IMR-90 (cell line): ENCODE measurements at regions not wholly inside any gene's neighbourhood (a gene's known extent, or its start where the extent isn't known, plus 50 kb on each side); places are given as distances from the start of the nearest gene placed in this dataset.

Source experiments
- ATAC-seq: fragments of 200-7000 bp; cut with Tn5 transposase; 2 replicates; pipeline ENCODE4 v1.9.1; 2020; ENCODE audit warnings: low read depth, mild to moderate bottlenecking, moderate library complexity
- BruUV-seq: library from RNA; stranded (reverse); fragments of 400-500 nt; replicated peaks from 2 replicates; lab custom pipeline; 2021; lab: Mats Ljungman, UMichigan
- CTCF ChIA-PET: fragments of 300-600 bp; formaldehyde crosslinking; extraction: SDS; loops from one replicate; lab custom pipeline; 2021; ENCODE audit warnings: antibody characterized with exemption; lab: Yijun Ruan, JAX
- POLR2A ChIA-PET: fragments of 300-600 bp; sonication (Branson Sonifier 250); formaldehyde crosslinking; loops from one replicate; lab custom pipeline; 2022; ENCODE audit warnings: antibody characterized with exemption; ENCODE audit not compliant: unreplicated experiment; lab: Charles Lee
- DNase-seq: peaks from one replicate; pipeline ENCODE4 v3.0.0; 2013
- H2AFZ ChIP-seq: replicated peaks from 2 replicates; pipeline ENCODE3; 2013; ENCODE audit warnings: low read length, mild to moderate bottlenecking; ENCODE audit not compliant: poor library complexity
- H2AK5ac ChIP-seq: 2 replicates; pipeline ENCODE4 v1.6.1; 2013; ENCODE audit warnings: low read depth, low read length, inconsistent platforms
- H2AK9ac ChIP-seq: replicated peaks from 2 replicates; pipeline ENCODE3; 2013; ENCODE audit warnings: mild to moderate bottlenecking, low read depth, low read length, moderate library complexity; ENCODE audit not compliant: poor library complexity
- H2BK120ac ChIP-seq: 2 replicates; pipeline ENCODE4 v1.6.1; 2013; ENCODE audit warnings: low read depth, low read length, inconsistent platforms
- H2BK15ac ChIP-seq: 3 replicates; pipeline ENCODE4 v1.6.1; 2013; ENCODE audit warnings: low read depth, low read length, inconsistent platforms
- H2BK20ac ChIP-seq: 2 replicates; pipeline ENCODE4 v1.6.1; 2013; ENCODE audit warnings: low read depth, mild to moderate bottlenecking, inconsistent platforms, low read length, moderate library complexity
- H2BK5ac ChIP-seq: 2 replicates; pipeline ENCODE4 v1.6.1; 2013; ENCODE audit warnings: mild to moderate bottlenecking, low read depth, low read length, inconsistent platforms; ENCODE audit not compliant: poor library complexity, severe bottlenecking
- H3K14ac ChIP-seq: replicated peaks from 2 replicates; pipeline ENCODE4 v1.6.1; 2013; ENCODE audit warnings: low read depth, low read length, inconsistent platforms
- H3K18ac ChIP-seq: 2 replicates; pipeline ENCODE4 v1.6.1; 2013; ENCODE audit warnings: low read depth, low read length, control low read depth
- H3K23ac ChIP-seq: 2 replicates; pipeline ENCODE4 v1.6.1; 2013; ENCODE audit warnings: low read depth, low read length, inconsistent platforms
- H3K27ac ChIP-seq: 2 replicates; pipeline ENCODE4 v1.5.1; 2013; ENCODE audit warnings: mild to moderate bottlenecking, control low read depth, low read length; ENCODE audit not compliant: insufficient read depth
- H3K27me3 ChIP-seq: 2 replicates; pipeline ENCODE4 v1.6.1; 2013; ENCODE audit warnings: low read length; ENCODE audit not compliant: control insufficient read depth, insufficient read depth
- H3K36me3 ChIP-seq: 2 replicates; pipeline ENCODE4 v1.6.1; 2013; ENCODE audit warnings: low read length, mixed read lengths; ENCODE audit not compliant: control insufficient read depth, insufficient read depth
- H3K4ac ChIP-seq: 2 replicates; pipeline ENCODE4 v1.6.1; 2013; ENCODE audit warnings: low read depth, low read length, inconsistent platforms
- H3K4me1 ChIP-seq: 2 replicates; pipeline ENCODE4 v1.6.1; 2013; ENCODE audit warnings: low read length, mixed read lengths; ENCODE audit not compliant: control insufficient read depth, insufficient read depth
- H3K4me2 ChIP-seq: 2 replicates; pipeline ENCODE4 v1.6.1; 2013; ENCODE audit warnings: low read depth, mild to moderate bottlenecking, control low read depth, low read length, moderate library complexity
- H3K4me3 ChIP-seq: 2 replicates; pipeline ENCODE4 v1.5.1; 2013; ENCODE audit warnings: low read depth, mild to moderate bottlenecking, control low read depth, low read length, moderate library complexity; ENCODE audit not compliant: insufficient read depth
- H3K56ac ChIP-seq: 2 replicates; pipeline ENCODE4 v1.6.1; 2013; ENCODE audit warnings: low read length, inconsistent platforms; ENCODE audit not compliant: insufficient read depth; ENCODE audit errors: extremely low read depth
- H3K79me1 ChIP-seq, 2 experiments: 2 replicates each; pipeline ENCODE4 v1.6.1; 2013; ENCODE audit warnings: low read length in 2 of 2, inconsistent platforms in 1 of 2, low read depth in 1 of 2
- H3K9ac ChIP-seq: 2 replicates; pipeline ENCODE4 v1.6.1; 2013; ENCODE audit warnings: low read depth, low read length, control low read depth
- H3K9me1 ChIP-seq: 2 replicates; pipeline ENCODE4 v1.6.1; 2013; ENCODE audit warnings: low read length, inconsistent platforms; ENCODE audit not compliant: insufficient read depth
- H3K9me3 ChIP-seq: 2 replicates; pipeline ENCODE4 v1.6.1; 2013; ENCODE audit warnings: low read length; ENCODE audit not compliant: control insufficient read depth, insufficient read depth
- H4K20me1 ChIP-seq: 2 replicates; pipeline ENCODE4 v1.6.1; 2013; ENCODE audit warnings: low read length, inconsistent platforms; ENCODE audit not compliant: insufficient read depth
- H4K5ac ChIP-seq: 2 replicates; pipeline ENCODE4 v1.6.1; 2013; ENCODE audit warnings: mild to moderate bottlenecking, low read depth, low read length, control low read depth
- H4K8ac ChIP-seq, 2 experiments: 2 replicates each; pipeline ENCODE4 v1.6.1; 2013; ENCODE audit warnings: low read depth in 2 of 2, low read length in 2 of 2, control low read depth in 1 of 2, inconsistent platforms in 1 of 2
- H4K91ac ChIP-seq: 2 replicates; pipeline ENCODE4 v1.6.1; 2013; ENCODE audit warnings: low read depth, low read length, inconsistent platforms; ENCODE audit not compliant: insufficient read depth
- BHLHE40 ChIP-seq: fragments of 150-350 bp; IDR thresholded peaks from 2 replicates; pipeline ENCODE4 v1.6.1; 2016; ENCODE audit warnings: mild to moderate bottlenecking, low read depth, low read length
- ELK1 ChIP-seq: fragments of 150-350 bp; IDR thresholded peaks from 2 replicates; pipeline ENCODE4 v1.6.1; 2016; ENCODE audit warnings: low read depth, mild to moderate bottlenecking, low read length, moderate library complexity, borderline replicate concordance
- FOS ChIP-seq: fragments of 150-350 bp; IDR thresholded peaks from 2 replicates; pipeline ENCODE4 v1.6.1; 2016; ENCODE audit warnings: low read depth, low read length
- MAFK ChIP-seq: IDR thresholded peaks from 2 replicates; pipeline ENCODE4 v1.6.1; 2012; ENCODE audit warnings: low read depth, low read length, improper control_type of control experiment
- MAZ ChIP-seq: IDR thresholded peaks from 2 replicates; pipeline ENCODE4 v1.6.1; 2012; ENCODE audit warnings: low read depth, mild to moderate bottlenecking, low read length, improper control_type of control experiment, moderate library complexity, borderline replicate concordance
- NFE2L2 ChIP-seq: fragments of 150-350 bp; IDR thresholded peaks from 2 replicates; pipeline ENCODE4 v1.6.1; 2016; ENCODE audit warnings: low read depth, mild to moderate bottlenecking, low read length
- POLR2A ChIP-seq: IDR thresholded peaks from 2 replicates; pipeline ENCODE4 v1.6.1; 2012; ENCODE audit warnings: mild to moderate bottlenecking, low read depth, low read length
- RAD21 ChIP-seq: IDR thresholded peaks from 2 replicates; pipeline ENCODE4 v1.6.1; 2012; ENCODE audit warnings: low read length, improper control_type of control experiment
- RFX5 ChIP-seq: IDR thresholded peaks from 2 replicates; pipeline ENCODE4 v1.8.0; 2012; ENCODE audit warnings: low read depth, mild to moderate bottlenecking, low read length, moderate library complexity
- WGBS, 2 experiments: methylation state at CpG; one replicate each; pipeline versions ENCODE4 v1.1.5 to v1.1.7; 2013; ENCODE audit warnings: missing lambda C conversion rate in 2 of 2; ENCODE audit not compliant: insufficient read length in 1 of 2; ENCODE audit errors: extremely low coverage in 2 of 2; 5-methylcytosine and 5-hydroxymethylcytosine counted together
- dilution Hi-C: fragments of 300-500 bp; cut with HindIII; formaldehyde crosslinking; loops from one replicate; pipeline ENCODE4 v1.14.3; 2018; ENCODE audit warnings: low sequenced_read_pairs; ENCODE audit not compliant: unreplicated experiment
- in situ Hi-C: fragments of 300-500 bp; cut with MboI; formaldehyde crosslinking; loops from 3 replicates; pipeline ENCODE4 v1.14.3; 2019; ENCODE audit warnings: low sequenced_read_pairs, inconsistent platforms, mixed read lengths
- intact Hi-C: fragments of 100-400 bp; cut with micrococcal nuclease; formaldehyde crosslinking; loops from 2 replicates; pipeline ENCODE4 v1.10.0; 2022

GRCh38 chr2:216315802-216316603 is 56.3 kb downstream of the MARCHF4 start:
- H3K27me3 ChIP-seq = no peaks in the 10 kb centered on the region
- BruUV-seq = no TSS peak
- H3K79me1 ChIP-seq = peaks cover 8 to 49% of the 10 kb centered on the region in 2 experiments
- H3K56ac ChIP-seq = peak overlapping the region; percentile 54; the same call in 1 of the 2 replicates
- peak overlapping the region; percentile 92 for H2BK120ac ChIP-seq
- H3K4me1 ChIP-seq = peaks cover 12% of the 10 kb centered on the region
- H3K9me1 ChIP-seq = peaks cover 14% of the 10 kb centered on the region
- H2AK9ac ChIP-seq = peak overlapping the region; percentile 18
- H3K23ac ChIP-seq = peak overlapping the region; percentile 88
- peak overlapping the region; percentile 38 for H3K18ac ChIP-seq
- in situ Hi-C loops = no loop called here
- TF ChIP-seq FOS (peak; percentile 92), RFX5 (no peak), NFE2L2 (peak; percentile 73), MAZ (no peak), RAD21 (peak; percentile 3; the same call in 1 of the 2 replicates), MAFK (peak; percentile 97), BHLHE40 (no peak; the same call in 1 of the 2 replicates), ELK1 (peak; percentile 63; the same call in 1 of the 2 replicates), POLR2A (peak; percentile 33; the same call in 1 of the 2 replicates)
- peak overlapping the region; percentile 83 for H2AFZ ChIP-seq
- no peaks in the 10 kb centered on the region for H3K9me3 ChIP-seq
- no peaks in the 10 kb centered on the region for H3K36me3 ChIP-seq
- peak overlapping the region; percentile 74 for H3K4ac ChIP-seq
- peak overlapping the region; percentile 46 for H2AK5ac ChIP-seq
- H3K27ac ChIP-seq = peak overlapping the region; percentile 26
- peak overlapping the region; percentile 89 for H2BK20ac ChIP-seq
- H4K8ac ChIP-seq = peak overlapping the region; percentile 3 to 73; a peak in 3 of 4 replicates
- intact Hi-C loops = no loop called here
- ATAC-seq (peak; percentile 69), DNase-seq (peak; percentile 86)
- H3K4me3 ChIP-seq = no peak overlapping the region; the same call in 1 of the 2 replicates
- 7% methylated on average over 4 of the region's 19 CpGs; no CpG with 5 or more reads in 1 of the 2 experiments for WGBS, 2 experiments
- H3K4me2 ChIP-seq = peak overlapping the region; percentile 61
- ChIA-PET CTCF (interaction anchor here (1.4 kb wide), 1 partner anchor 22 kb away, joined by 3 read pairs; no protein-coding TSS in a partner anchor), POLR2A (no interaction called here)
- peak overlapping the region; percentile 45 for H4K5ac ChIP-seq
- peak overlapping the region; percentile 76 for H2BK5ac ChIP-seq
- peak overlapping the region; percentile 1; the same call in 1 of the 2 replicates for H3K9ac ChIP-seq
- H4K91ac ChIP-seq = peak overlapping the region; percentile 67
- H2BK15ac ChIP-seq = peak overlapping the region; percentile 31; the same call in 1 of the 3 replicates
- H4K20me1 ChIP-seq = no peaks in the 10 kb centered on the region; the same call in 1 of the 2 replicates
- peak overlapping the region; percentile 38 for H3K14ac ChIP-seq
- dilution Hi-C loops = no loop called here
